H1 (cell line): ENCODE measurements at regions not wholly inside any gene's neighbourhood (a gene's known extent, or its start where the extent isn't known, plus 50 kb on each side); places are given as distances from the start of the nearest gene placed in this dataset.

Experiments used
- CTCF ChIA-PET: fragments of 300-600 bp; sonication (Branson Sonifier 250); formaldehyde crosslinking; loops from one replicate; lab custom pipeline; 2021; ENCODE audit not compliant: partially characterized antibody; lab: Charles Lee
- POLR2A ChIA-PET: fragments of 300-600 bp; sonication (Branson Sonifier 250); formaldehyde crosslinking; loops from one replicate; lab custom pipeline; 2021; ENCODE audit warnings: inconsistent platforms; ENCODE audit not compliant: partially characterized antibody; lab: Charles Lee
- DNase-seq, 2 experiments: peaks; one replicate each; pipeline versions ENCODE4 v3.0.0 to v3.0.0-alpha.2; 2010 to 2022; ENCODE audit warnings: low spot score in 2 of 2, low read depth in 1 of 2, mixed read lengths in 1 of 2
- FAIRE-seq: peaks from 2 replicates; lab custom pipeline; 2011; peaks lifted over from hg19 to GRCh38; lab: Jason Lieb, UNC
- H2AFZ ChIP-seq: 2 replicates; pipeline ENCODE4 v1.8.1; 2012; ENCODE audit warnings: low read length, inconsistent platforms
- H2AK5ac ChIP-seq: 2 replicates; pipeline ENCODE4 v1.6.1; 2013; ENCODE audit warnings: low read depth, low read length
- H2BK120ac ChIP-seq: replicated peaks from 2 replicates; pipeline ENCODE3; 2013; ENCODE audit warnings: low read depth, low read length, inconsistent platforms
- H2BK12ac ChIP-seq: 2 replicates; pipeline ENCODE4 v1.6.1; 2013; ENCODE audit warnings: low read depth, low read length
- H2BK15ac ChIP-seq: 2 replicates; pipeline ENCODE4 v1.6.1; 2013; ENCODE audit warnings: low read length
- H2BK20ac ChIP-seq: 2 replicates; pipeline ENCODE4 v1.6.1; 2013; ENCODE audit warnings: low read length
- H2BK5ac ChIP-seq: 2 replicates; pipeline ENCODE4 v1.6.1; 2013; ENCODE audit warnings: low read depth, low read length
- H3K14ac ChIP-seq: 2 replicates; pipeline ENCODE4 v1.6.1; 2013; ENCODE audit warnings: inconsistent platforms; ENCODE audit not compliant: insufficient read length
- H3K18ac ChIP-seq: 2 replicates; pipeline ENCODE4 v1.6.1; 2013; ENCODE audit warnings: low read length; ENCODE audit errors: extremely low read depth
- H3K23ac ChIP-seq: 2 replicates; pipeline ENCODE4 v1.6.1; 2013; ENCODE audit warnings: inconsistent platforms; ENCODE audit not compliant: insufficient read length
- H3K23me2 ChIP-seq: 2 replicates; pipeline ENCODE4 v1.6.1; 2013; ENCODE audit warnings: low read depth, low read length
- H3K27ac ChIP-seq: 2 replicates; pipeline ENCODE4 v1.6.1; 2011; ENCODE audit warnings: low read depth, low read length, inconsistent platforms
- H3K27me3 ChIP-seq, 4 experiments: replicated peaks in 1 of 4; 1 replicate in 1 of 4; 2 replicates in 3 of 4; pipeline versions ENCODE4 v1.6.1 to v1.8.1; 2011 to 2013; ENCODE audit warnings: low read length in 3 of 4, mild to moderate bottlenecking in 3 of 4, inconsistent platforms in 2 of 4, mixed read lengths in 2 of 4, moderate library complexity in 1 of 4; ENCODE audit not compliant: control insufficient read depth in 3 of 4, insufficient read depth in 3 of 4; ENCODE audit errors: extremely low read depth in 1 of 4
- H3K36me3 ChIP-seq, 4 experiments: 2 replicates each; pipeline versions ENCODE4 v1.6.1 to v1.8.1; 2011 to 2013; ENCODE audit warnings: mild to moderate bottlenecking in 4 of 4, low read length in 3 of 4, moderate library complexity in 2 of 4, control low read depth in 1 of 4, inconsistent platforms in 1 of 4; ENCODE audit not compliant: insufficient read depth in 4 of 4, control insufficient read depth in 2 of 4
- H3K4ac ChIP-seq: replicated peaks from 2 replicates; pipeline ENCODE3; 2013; ENCODE audit warnings: low read length, low read depth, mixed read lengths, inconsistent platforms; ENCODE audit not compliant: insufficient read length
- H3K4me1 ChIP-seq, 4 experiments: replicated peaks in 1 of 4; 1 replicate in 1 of 4; 2 replicates in 3 of 4; pipeline versions ENCODE4 v1.6.1 to v1.8.1; 2011 to 2013; ENCODE audit warnings: low read length in 3 of 4, inconsistent platforms in 2 of 4, mixed read lengths in 1 of 4; ENCODE audit not compliant: insufficient read depth in 4 of 4, control insufficient read depth in 3 of 4
- H3K4me2 ChIP-seq, 2 experiments: 2 replicates each; pipeline versions ENCODE4 v1.6.1 to v1.8.1; 2011 to 2013; ENCODE audit warnings: low read depth in 2 of 2, low read length in 2 of 2, control low read depth in 1 of 2, inconsistent platforms in 1 of 2, mild to moderate bottlenecking in 1 of 2; ENCODE audit not compliant: insufficient read depth in 1 of 2
- H3K4me3 ChIP-seq, 4 experiments: fragments of 200-600, 300-600 bp in 1 of 4; sonication (generic), shearing (Covaris generic), sonication (Bioruptor Twin) in 1 of 4; 2 replicates each; pipeline versions ENCODE4 v1.5.1 to v1.8.1; 2011 to 2016; ENCODE audit warnings: low read length in 4 of 4, low read depth in 3 of 4, control low read depth in 2 of 4, inconsistent platforms in 2 of 4, mild to moderate bottlenecking in 2 of 4, mixed read lengths in 1 of 4, moderate library complexity in 1 of 4; ENCODE audit not compliant: insufficient read depth in 2 of 4; ENCODE audit errors: extremely low read depth in 1 of 4
- H3K56ac ChIP-seq: replicated peaks from 2 replicates; pipeline ENCODE3; 2013; ENCODE audit warnings: low read depth, mild to moderate bottlenecking, mixed read lengths, low read length, inconsistent platforms; ENCODE audit not compliant: insufficient read length
- H3K79me1 ChIP-seq: 2 replicates; pipeline ENCODE4 v1.6.1; 2013; ENCODE audit warnings: low read depth, low read length, control low read depth
- H3K79me2 ChIP-seq, 2 experiments: 2 replicates each; pipeline versions ENCODE4 v1.6.1 to v1.8.1; 2012 to 2013; ENCODE audit warnings: low read length in 2 of 2, mild to moderate bottlenecking in 2 of 2, inconsistent platforms in 1 of 2; ENCODE audit not compliant: insufficient read depth in 2 of 2, control insufficient read depth in 1 of 2
- H3K9ac ChIP-seq, 4 experiments: replicated peaks in 1 of 4; 1 replicate in 1 of 4; 2 replicates in 3 of 4; pipeline versions ENCODE4 v1.6.1 to v1.8.1; 2011 to 2013; ENCODE audit warnings: low read depth in 3 of 4, low read length in 3 of 4, control low read depth in 2 of 4, mild to moderate bottlenecking in 2 of 4, moderate library complexity in 2 of 4, inconsistent platforms in 1 of 4; ENCODE audit errors: extremely low read depth in 1 of 4
- H3K9me3 ChIP-seq, 2 experiments: 2 replicates each; pipeline versions ENCODE4 v1.6.1 to v1.8.1; 2012 to 2013; ENCODE audit warnings: mild to moderate bottlenecking in 2 of 2, moderate library complexity in 2 of 2, control low read depth in 1 of 2, inconsistent platforms in 1 of 2, low read depth in 1 of 2, low read length in 1 of 2, mixed read lengths in 1 of 2; ENCODE audit not compliant: insufficient read depth in 2 of 2
- H4K20me1 ChIP-seq, 2 experiments: replicated peaks in 1 of 2; 2 replicates each; pipeline versions ENCODE3 to v1.8.1; 2011 to 2013; ENCODE audit warnings: inconsistent platforms in 2 of 2, low read length in 2 of 2, mild to moderate bottlenecking in 1 of 2; ENCODE audit not compliant: insufficient read depth in 2 of 2, control insufficient read depth in 1 of 2
- H4K5ac ChIP-seq: 2 replicates; pipeline ENCODE4 v1.6.1; 2013; ENCODE audit warnings: low read length, low read depth, mixed read lengths, inconsistent platforms; ENCODE audit not compliant: insufficient read length
- H4K8ac ChIP-seq: 2 replicates; pipeline ENCODE4 v1.8.0; 2013; ENCODE audit warnings: mild to moderate bottlenecking, moderate library complexity, low read length, inconsistent platforms; ENCODE audit not compliant: insufficient read depth; ENCODE audit errors: extremely low read depth
- H4K91ac ChIP-seq: replicated peaks from 2 replicates; pipeline ENCODE3; 2013; ENCODE audit warnings: low read length, mixed read lengths, inconsistent platforms; ENCODE audit not compliant: insufficient read length
- SP1 ChIP-seq: IDR thresholded peaks from 2 replicates; pipeline ENCODE4 v1.6.1; 2011; ENCODE audit warnings: low read depth, low read length
- YY1 ChIP-seq: IDR thresholded peaks from 2 replicates; pipeline ENCODE4 v1.6.1; 2011; ENCODE audit warnings: low read depth, mild to moderate bottlenecking, low read length
- WGBS, 2 experiments: shearing (Covaris generic) in 1 of 2; methylation state at CpG; one replicate each; pipeline versions ENCODE4 v1.1.6 to v1.1.7; 2013 to 2015; ENCODE audit warnings: low lambda C conversion rate in 2 of 2, mixed read lengths in 2 of 2, inconsistent platforms in 1 of 2, low coverage in 1 of 2, missing lambda C conversion rate in 1 of 2; ENCODE audit not compliant: insufficient replicate concordance in 2 of 2, insufficient coverage in 1 of 2, insufficient read length in 1 of 2; ENCODE audit errors: extremely low coverage in 1 of 2, missing lambda C conversion rate in 1 of 2; 5-methylcytosine and 5-hydroxymethylcytosine counted together
- TF ChIP-seq, protein P1 (sequence below): IDR thresholded peaks from 2 replicates; pipeline ENCODE4 v1.6.1; 2012; ENCODE audit warnings: inconsistent platforms

DNA sequence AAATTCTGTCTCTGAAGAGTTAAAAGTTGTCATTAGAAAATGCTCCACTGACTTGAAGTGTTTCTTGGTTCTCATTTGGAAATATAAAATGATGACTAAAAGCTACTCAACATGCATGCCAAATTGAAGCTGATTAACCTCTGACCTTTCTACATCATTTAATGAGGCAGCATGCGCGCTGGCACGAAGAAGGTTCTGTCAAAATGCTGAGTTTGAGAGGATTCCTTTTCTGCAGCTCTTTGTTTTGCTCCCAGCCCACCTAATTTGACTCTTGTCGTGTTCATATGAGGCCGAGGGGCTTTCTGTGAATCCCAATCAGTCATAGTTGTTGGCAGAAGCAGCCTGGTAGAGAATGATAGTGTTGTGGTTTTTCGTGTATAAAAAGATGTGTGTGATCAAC, 153.4 kb downstream of the BRMS1L start:
- FAIRE-seq (no peak), DNase-seq (no peak)
- no peak overlapping the region for H4K5ac ChIP-seq
- no peaks in the 10 kb centered on the region for H3K4me1 ChIP-seq
- H2BK5ac ChIP-seq, result no peak overlapping the region
- H2BK15ac ChIP-seq, result no peak overlapping the region
- H3K4me3 ChIP-seq, result no peak overlapping the region
- no peak overlapping the region for H3K23ac ChIP-seq
- H3K9ac ChIP-seq, result no peak overlapping the region
- H2AK5ac ChIP-seq, result no peak overlapping the region
- no peak overlapping the region for H2AFZ ChIP-seq
- 89% methylated on average over 6 of the region's 6 CpGs; no CpG with 5 or more reads in 1 of the 2 experiments for WGBS, 2 experiments
- ChIA-PET CTCF (interaction anchor here (1.1 kb wide), 1 partner anchor 15 kb away, joined by 3 read pairs; no protein-coding TSS in a partner anchor), POLR2A (no interaction called here)
- no peaks in the 10 kb centered on the region for H3K23me2 ChIP-seq
- no peak overlapping the region for H3K14ac ChIP-seq
- no peak overlapping the region for H2BK20ac ChIP-seq
- H2BK12ac ChIP-seq, result no peak overlapping the region
- no peak overlapping the region for H2BK120ac ChIP-seq
- no peaks in the 10 kb centered on the region for H3K79me2 ChIP-seq
- H3K9me3 ChIP-seq, result peaks cover 0 to 2% of the 10 kb centered on the region in 2 experiments; a peak in 2 of 4 replicates
- H3K18ac ChIP-seq, result no peak overlapping the region
- H4K20me1 ChIP-seq, result no peaks in the 10 kb centered on the region
- H4K8ac ChIP-seq, result no peak overlapping the region
- no peaks in the 10 kb centered on the region for H3K79me1 ChIP-seq
- no peak overlapping the region for H4K91ac ChIP-seq
- no peak overlapping the region for H3K4me2 ChIP-seq
- H3K36me3 ChIP-seq, result no peaks in the 10 kb centered on the region
- no peak overlapping the region for H3K4ac ChIP-seq
- no peaks in the 10 kb centered on the region for H3K27me3 ChIP-seq
- no peak overlapping the region for H3K56ac ChIP-seq
- H3K27ac ChIP-seq, result no peak overlapping the region
- TF ChIP-seq SP1, result no peak
- TF ChIP-seq, protein P1, sequence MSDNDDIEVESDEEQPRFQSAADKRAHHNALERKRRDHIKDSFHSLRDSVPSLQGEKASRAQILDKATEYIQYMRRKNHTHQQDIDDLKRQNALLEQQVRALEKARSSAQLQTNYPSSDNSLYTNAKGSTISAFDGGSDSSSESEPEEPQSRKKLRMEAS, result no peak
- TF ChIP-seq YY1, result no peak
